Epithelial cell of esophagus (primary cell): ENCODE measurements at regions not wholly inside any gene's neighbourhood (a gene's known extent, or its start where the extent isn't known, plus 50 kb on each side); places are given as distances from the start of the nearest gene placed in this dataset.

ENCODE experiments used
- DNase-seq: peaks from one replicate; pipeline ENCODE4 v3.0.0; 2010; ENCODE audit warnings: low read depth
- H3K4me3 ChIP-seq: 2 replicates; pipeline ENCODE4 v1.5.1; 2011; ENCODE audit warnings: mild to moderate bottlenecking, low read length, control low read depth
- TF ChIP-seq, protein P1 (sequence below): IDR thresholded peaks from 2 replicates; pipeline ENCODE4 v1.5.1; 2011; ENCODE audit warnings: low read depth, mild to moderate bottlenecking, low read length, control low read depth, inconsistent platforms; ENCODE audit not compliant: insufficient read depth; ENCODE audit errors: missing control alignments

DNA sequence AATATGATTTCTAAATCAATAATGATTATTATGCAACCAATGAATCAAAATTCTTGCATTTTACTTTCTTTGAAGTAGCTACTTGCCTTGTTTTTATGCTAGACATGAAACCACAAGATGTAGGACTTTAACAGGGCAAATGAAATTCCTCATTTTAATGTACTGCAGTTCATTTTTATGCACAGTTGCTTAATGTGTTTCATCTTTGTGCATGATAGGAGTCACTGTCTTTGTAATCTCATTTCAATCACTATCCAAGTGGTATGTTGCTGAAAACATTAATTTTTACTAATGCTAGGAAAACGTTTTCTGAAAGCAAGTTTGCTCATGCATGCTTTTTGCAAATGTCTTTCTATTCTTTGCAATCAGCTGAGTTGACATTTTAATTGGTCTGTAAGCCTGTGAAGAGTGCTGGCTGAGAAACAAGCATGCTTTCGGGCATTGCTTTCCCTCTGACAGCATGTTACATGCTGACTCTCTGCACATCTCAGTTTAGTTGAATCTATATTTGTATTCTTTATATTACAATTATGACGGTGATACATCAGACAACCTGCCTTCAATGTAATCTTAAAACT, 535.0 kb upstream of the CDH18 start:
- TF ChIP-seq, protein P1, sequence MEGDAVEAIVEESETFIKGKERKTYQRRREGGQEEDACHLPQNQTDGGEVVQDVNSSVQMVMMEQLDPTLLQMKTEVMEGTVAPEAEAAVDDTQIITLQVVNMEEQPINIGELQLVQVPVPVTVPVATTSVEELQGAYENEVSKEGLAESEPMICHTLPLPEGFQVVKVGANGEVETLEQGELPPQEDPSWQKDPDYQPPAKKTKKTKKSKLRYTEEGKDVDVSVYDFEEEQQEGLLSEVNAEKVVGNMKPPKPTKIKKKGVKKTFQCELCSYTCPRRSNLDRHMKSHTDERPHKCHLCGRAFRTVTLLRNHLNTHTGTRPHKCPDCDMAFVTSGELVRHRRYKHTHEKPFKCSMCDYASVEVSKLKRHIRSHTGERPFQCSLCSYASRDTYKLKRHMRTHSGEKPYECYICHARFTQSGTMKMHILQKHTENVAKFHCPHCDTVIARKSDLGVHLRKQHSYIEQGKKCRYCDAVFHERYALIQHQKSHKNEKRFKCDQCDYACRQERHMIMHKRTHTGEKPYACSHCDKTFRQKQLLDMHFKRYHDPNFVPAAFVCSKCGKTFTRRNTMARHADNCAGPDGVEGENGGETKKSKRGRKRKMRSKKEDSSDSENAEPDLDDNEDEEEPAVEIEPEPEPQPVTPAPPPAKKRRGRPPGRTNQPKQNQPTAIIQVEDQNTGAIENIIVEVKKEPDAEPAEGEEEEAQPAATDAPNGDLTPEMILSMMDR: no peak
- H3K4me3 ChIP-seq: no peak overlapping the region
- no peak for DNase-seq

DNA sequence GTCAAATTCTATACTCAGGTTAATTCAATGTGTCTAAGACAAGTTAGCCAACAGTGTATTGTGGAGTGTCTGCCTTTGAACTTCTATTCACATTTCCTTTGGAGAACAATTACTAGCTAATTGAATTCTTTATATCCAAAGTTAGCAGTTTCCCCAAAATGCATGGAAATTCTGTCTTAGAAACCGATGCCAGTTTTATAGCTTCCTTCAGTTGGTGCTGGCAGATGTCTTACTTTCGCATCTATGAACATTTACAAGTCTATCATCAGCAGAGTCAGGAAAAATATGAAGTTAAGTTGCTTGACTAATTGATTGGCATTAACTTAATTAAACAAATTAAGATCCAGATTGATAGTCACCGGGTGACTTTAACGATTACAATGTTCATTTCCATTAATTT, 527.6 kb upstream of the CDH18 start:
- TF ChIP-seq, protein P1: no peak
- H3K4me3 ChIP-seq: no peak overlapping the region
- DNase-seq: no peak

DNA sequence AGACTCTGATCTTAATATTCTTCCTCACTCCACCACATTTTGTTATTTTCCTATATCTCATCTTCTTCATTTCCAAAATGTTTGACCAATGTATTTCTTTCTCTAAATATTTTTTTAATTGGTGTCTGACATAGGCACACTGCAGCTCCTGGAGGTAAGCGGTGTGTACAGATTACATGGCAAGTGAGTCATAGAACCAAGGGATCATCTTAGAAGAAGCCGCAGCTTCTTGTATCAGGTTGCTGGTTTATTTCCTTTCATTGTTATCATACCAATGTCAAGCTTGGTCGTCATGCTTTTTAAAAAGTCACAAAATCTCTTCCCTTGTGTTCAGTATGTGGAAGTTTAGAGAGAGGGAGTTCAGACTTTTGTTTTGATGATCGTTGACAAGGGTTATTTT, 526.1 kb upstream of the CDH18 start:
- no peak overlapping the region for H3K4me3 ChIP-seq
- DNase-seq: peak; percentile 14
- TF ChIP-seq, protein P1: no peak

DNA sequence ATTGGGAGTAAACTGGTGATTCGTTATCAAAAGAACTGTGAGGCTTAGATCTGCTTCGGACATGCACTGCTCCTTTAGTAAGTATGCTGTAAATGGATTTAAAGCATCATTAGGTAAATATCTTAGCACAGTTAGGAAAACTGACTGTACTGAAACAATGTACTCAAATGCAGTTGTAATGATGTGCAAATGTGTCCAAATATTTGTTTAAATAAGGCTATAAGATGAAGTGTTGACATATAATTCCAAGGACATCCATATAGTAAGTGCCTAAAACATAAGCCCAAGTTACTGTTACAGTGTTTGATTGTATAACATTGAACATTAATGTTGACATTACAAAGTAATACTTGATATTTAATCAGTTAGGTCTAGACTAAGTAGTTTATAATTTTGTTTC, 512.5 kb upstream of the CDH18 start:
- no peak overlapping the region for H3K4me3 ChIP-seq
- TF ChIP-seq, protein P1: no peak
- DNase-seq: no peak

DNA sequence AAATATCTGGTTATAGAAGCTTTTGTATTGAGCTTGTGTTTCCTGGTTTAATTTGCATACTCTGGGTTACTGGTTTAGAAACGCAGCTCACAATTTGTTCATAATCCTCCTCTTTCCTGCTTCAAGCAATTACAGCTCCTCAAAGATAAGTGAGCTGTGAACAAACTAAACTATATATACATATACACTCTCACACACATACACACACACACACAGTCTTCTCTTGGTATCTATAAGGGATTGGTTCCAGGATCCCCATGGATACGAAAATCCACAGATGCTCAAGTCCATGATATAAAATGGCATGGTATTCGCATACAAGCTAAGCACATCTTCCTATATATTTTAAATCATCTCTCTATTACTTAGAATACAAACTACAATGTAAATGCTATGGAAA, 510.9 kb upstream of the CDH18 start:
- no peak for DNase-seq
- H3K4me3 ChIP-seq: no peak overlapping the region
- TF ChIP-seq, protein P1: no peak

DNA sequence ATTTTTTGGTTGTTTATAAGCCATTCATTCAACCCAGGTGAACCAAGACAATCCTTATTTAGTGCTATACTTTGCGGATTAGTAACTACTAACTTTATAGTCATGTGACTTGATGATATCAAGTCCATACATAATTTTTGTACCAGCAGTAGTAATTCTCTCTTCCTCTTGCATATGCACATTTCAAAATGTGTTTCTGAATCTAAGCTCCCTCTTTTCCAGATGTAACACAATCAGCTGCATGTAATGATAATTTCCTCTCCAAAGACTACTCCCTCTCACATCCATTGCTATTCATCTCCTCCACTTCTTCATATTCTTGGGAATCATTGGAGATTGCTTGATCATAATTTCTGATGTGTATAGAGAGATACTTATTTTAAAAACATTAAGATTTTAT, 510.1 kb upstream of the CDH18 start:
- TF ChIP-seq, protein P1: no peak
- no peak for DNase-seq
- no peak overlapping the region for H3K4me3 ChIP-seq

DNA sequence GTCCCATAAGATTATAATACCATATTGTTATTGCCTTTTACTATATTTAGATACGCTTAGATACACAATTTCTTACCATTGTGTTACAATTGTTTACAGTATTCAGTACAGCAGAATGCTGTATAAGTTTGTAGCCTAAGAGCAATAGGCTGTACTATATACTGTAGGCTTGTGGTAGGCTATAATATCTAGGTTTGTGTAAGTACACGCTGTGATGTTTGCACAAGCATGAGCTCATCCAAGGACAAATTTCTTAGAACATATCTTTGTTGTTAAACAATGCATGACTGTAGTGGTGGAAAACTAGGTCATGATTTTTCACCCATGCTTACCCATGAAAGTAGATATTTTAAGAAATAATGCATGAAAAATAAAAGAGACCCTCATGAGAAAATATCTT, 509.4 kb upstream of the CDH18 start:
- H3K4me3 ChIP-seq: no peak overlapping the region
- peak; percentile 20 for DNase-seq
- TF ChIP-seq, protein P1: no peak
